ENCODE measurements at regions not wholly inside any gene's neighbourhood (a gene's known extent, or its start where the extent isn't known, plus 50 kb on each side); places are given as distances from the start of the nearest gene placed in this dataset.
"Not testable (repeated sequence)": the region's sequence is repeated elsewhere in the genome, so short reads cannot be mapped to it uniquely, and the experiment has no call there.

GRCh38 chr5:135178476-135179155 lies 144.6 kb upstream of the PITX1 start:
- Mint-ChIP-seq H3K36me3 (ENCODE audit: low read depth) (no peaks in the 10 kb centered on the region), H3K4me3 (ENCODE audit: low read depth) (no peak overlapping the region), H3K27me3 (ENCODE audit: low read depth) (peaks cover 4% of the 10 kb centered on the region), H3K4me1 (ENCODE audit: low read depth) (no peaks in the 10 kb centered on the region), H3K27ac (no peak overlapping the region), H3K9me3 (no peaks in the 10 kb centered on the region)
- DNase-seq (ENCODE audit: low spot score): no peak
- intact Hi-C loops (cut with micrococcal nuclease): no loop called here

- no peak overlapping the region for H3K4me3 Mint-ChIP-seq (ENCODE audit: low read depth)
- DNase-seq (ENCODE audit: low spot score): no peak
- no peaks in the 10 kb centered on the region for H3K9me3 Mint-ChIP-seq
- H3K27ac Mint-ChIP-seq: no peak overlapping the region
- intact Hi-C loops (cut with micrococcal nuclease): no loop called here
- peaks cover 3% of the 10 kb centered on the region for H3K27me3 Mint-ChIP-seq (ENCODE audit: low read depth)
- H3K36me3 Mint-ChIP-seq (ENCODE audit: low read depth): no peaks in the 10 kb centered on the region
- no peaks in the 10 kb centered on the region for H3K4me1 Mint-ChIP-seq (ENCODE audit: low read depth)
Measured at GRCh38 chr5:135177591-135177990, 143.6 kb upstream of the PITX1 start.

DNA sequence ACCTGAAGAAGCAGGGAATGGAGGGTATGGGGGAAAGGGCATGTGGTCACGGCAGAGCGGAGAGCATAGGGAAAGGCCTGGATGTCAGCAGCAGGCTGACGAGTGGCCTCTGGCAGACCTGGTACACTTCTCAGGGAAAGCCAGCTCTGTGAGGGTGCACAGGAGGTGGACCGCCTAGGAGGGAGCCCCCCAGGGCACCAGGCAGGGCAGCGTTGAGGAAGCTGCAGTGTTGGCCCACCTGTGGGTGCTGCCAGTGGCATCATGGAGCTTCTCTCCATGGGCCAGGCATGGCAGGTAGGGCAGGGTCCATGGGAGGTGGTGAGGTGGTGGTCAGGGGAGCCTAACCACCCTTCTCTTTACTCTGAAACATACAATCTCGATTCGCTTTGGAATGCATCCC lies 143.0 kb upstream of the PITX1 start:
- Mint-ChIP-seq H3K9me3 (no peaks in the 10 kb centered on the region), H3K27ac (no peak overlapping the region), H3K27me3 (ENCODE audit: low read depth) (peaks cover 9% of the 10 kb centered on the region), H3K4me1 (ENCODE audit: low read depth) (no peaks in the 10 kb centered on the region), H3K4me3 (ENCODE audit: low read depth) (no peak overlapping the region), H3K36me3 (ENCODE audit: low read depth) (no peaks in the 10 kb centered on the region)
- DNase-seq (ENCODE audit: low spot score): no peak
- intact Hi-C loops (cut with micrococcal nuclease): no loop called here

DNA sequence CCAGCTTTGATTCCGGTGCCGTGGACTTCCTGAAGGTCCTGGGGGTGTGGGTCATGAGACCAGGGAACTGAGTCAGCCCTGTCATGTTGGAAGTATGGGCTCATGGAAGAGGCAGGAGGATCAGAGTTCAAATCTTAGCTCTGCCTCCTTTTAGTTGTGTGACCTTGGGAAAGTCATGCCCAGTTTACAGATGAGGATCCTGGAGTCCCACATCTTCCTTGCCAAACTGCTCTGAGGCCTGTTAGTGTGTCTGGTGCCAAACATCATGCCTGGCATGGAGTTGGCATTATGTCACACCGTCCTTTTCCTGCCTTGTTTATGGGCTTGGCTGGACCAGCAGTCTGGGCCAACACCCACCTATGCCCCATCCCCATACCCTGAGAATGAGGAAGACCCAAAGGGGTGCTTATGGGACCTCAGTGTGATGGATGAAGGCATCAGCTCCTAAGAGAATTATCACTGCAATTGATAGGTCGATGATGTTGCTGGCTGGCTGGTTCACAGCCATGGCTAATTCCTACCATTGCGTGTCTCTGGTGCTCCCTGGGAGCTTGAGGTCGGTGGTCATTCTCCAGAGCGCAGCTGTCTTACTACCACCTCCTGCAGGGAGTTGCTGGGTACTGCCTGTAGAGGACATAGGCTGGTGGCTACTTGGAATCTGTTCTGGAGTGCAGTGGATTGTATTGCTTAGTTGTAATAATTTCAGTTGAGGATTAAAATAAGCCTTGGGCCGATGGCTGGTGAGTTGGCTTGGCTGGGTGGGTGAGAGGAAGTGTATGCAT lies 140.5 kb upstream of the PITX1 start:
- Mint-ChIP-seq H3K9me3 (no peaks in the 10 kb centered on the region), H3K27ac (no peak overlapping the region), H3K36me3 (ENCODE audit: low read depth) (no peaks in the 10 kb centered on the region), H3K27me3 (ENCODE audit: low read depth) (peaks cover 19% of the 10 kb centered on the region), H3K4me1 (ENCODE audit: low read depth) (no peaks in the 10 kb centered on the region), H3K4me3 (ENCODE audit: low read depth) (no peak overlapping the region)
- intact Hi-C loops (cut with micrococcal nuclease): no loop called here
- no peak for DNase-seq (ENCODE audit: low spot score)

- intact Hi-C loops (cut with micrococcal nuclease): no loop called here
- no peaks in the 10 kb centered on the region for H3K9me3 Mint-ChIP-seq
- no peak for DNase-seq (ENCODE audit: low spot score)
- no peaks in the 10 kb centered on the region for H3K36me3 Mint-ChIP-seq (ENCODE audit: low read depth)
- H3K27me3 Mint-ChIP-seq (ENCODE audit: low read depth): peaks cover 20% of the 10 kb centered on the region
- H3K27ac Mint-ChIP-seq: no peak overlapping the region
- no peaks in the 10 kb centered on the region for H3K4me1 Mint-ChIP-seq (ENCODE audit: low read depth)
- no peak overlapping the region for H3K4me3 Mint-ChIP-seq (ENCODE audit: low read depth)
Measured at GRCh38 chr5:135173662-135174290, 139.7 kb upstream of the PITX1 start.

DNA sequence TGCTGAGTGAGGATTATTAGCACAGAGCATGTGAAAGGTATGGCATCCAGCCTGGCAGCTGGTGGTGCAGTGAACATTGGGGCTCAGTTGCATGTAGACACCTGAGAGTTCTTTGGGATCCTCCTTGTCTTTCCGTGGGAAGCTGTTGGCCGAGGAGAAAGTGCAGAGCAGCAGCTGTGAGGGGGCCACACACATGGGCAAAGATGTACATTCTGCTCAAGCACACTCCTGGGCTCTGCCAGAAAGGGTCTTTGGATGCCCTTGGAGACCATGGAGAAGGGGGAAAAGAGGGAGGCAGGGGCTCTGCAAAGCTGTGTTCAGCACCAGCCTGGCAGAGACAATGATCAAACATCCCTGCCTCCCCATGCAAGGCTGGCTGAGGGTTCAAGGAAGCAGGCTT lies 138.7 kb upstream of the PITX1 start:
- intact Hi-C loops (cut with micrococcal nuclease): no loop called here
- no peak overlapping the region for H3K4me3 Mint-ChIP-seq (ENCODE audit: low read depth)
- H3K9me3 Mint-ChIP-seq: no peaks in the 10 kb centered on the region
- no peak overlapping the region for H3K27ac Mint-ChIP-seq
- DNase-seq (ENCODE audit: low spot score): no peak
- no peaks in the 10 kb centered on the region for H3K36me3 Mint-ChIP-seq (ENCODE audit: low read depth)
- H3K4me1 Mint-ChIP-seq (ENCODE audit: low read depth): no peaks in the 10 kb centered on the region
- peaks cover 27% of the 10 kb centered on the region for H3K27me3 Mint-ChIP-seq (ENCODE audit: low read depth)

GRCh38 chr5:135171336-135171735 lies 137.3 kb upstream of the PITX1 start:
- intact Hi-C loops (cut with micrococcal nuclease): no loop called here
- H3K27me3 Mint-ChIP-seq (ENCODE audit: low read depth): peaks cover 33% of the 10 kb centered on the region
- no peaks in the 10 kb centered on the region for H3K36me3 Mint-ChIP-seq (ENCODE audit: low read depth)
- no peak for DNase-seq (ENCODE audit: low spot score)
- no peaks in the 10 kb centered on the region for H3K9me3 Mint-ChIP-seq
- H3K27ac Mint-ChIP-seq: no peak overlapping the region
- no peak overlapping the region for H3K4me3 Mint-ChIP-seq (ENCODE audit: low read depth)
- no peaks in the 10 kb centered on the region for H3K4me1 Mint-ChIP-seq (ENCODE audit: low read depth)

DNA sequence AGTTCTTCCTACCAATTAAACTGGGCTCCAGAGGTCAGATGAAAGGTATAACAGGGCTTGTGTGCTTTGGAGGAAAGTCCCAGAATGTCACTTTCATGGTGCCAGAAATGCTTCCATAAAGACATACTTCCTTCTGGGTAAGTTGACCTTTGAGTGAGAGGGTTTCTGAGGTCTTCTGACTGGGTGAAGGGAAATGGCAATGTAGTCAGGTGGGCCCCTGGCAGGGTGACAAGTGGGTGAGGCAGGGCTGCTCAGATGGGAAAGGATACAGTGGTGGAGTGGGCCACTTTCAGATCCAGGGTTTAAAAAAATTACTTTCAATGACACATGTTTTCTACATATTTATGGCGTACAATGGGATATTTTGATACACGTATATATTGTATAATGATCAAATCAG lies 136.5 kb upstream of the PITX1 start:
- no peak overlapping the region for H3K4me3 Mint-ChIP-seq (ENCODE audit: low read depth)
- no peak overlapping the region for H3K27ac Mint-ChIP-seq
- no peaks in the 10 kb centered on the region for H3K4me1 Mint-ChIP-seq (ENCODE audit: low read depth)
- H3K27me3 Mint-ChIP-seq (ENCODE audit: low read depth): peaks cover 33% of the 10 kb centered on the region
- DNase-seq (ENCODE audit: low spot score): no peak
- intact Hi-C loops (cut with micrococcal nuclease): no loop called here
- no peaks in the 10 kb centered on the region for H3K36me3 Mint-ChIP-seq (ENCODE audit: low read depth)
- no peaks in the 10 kb centered on the region for H3K9me3 Mint-ChIP-seq

DNA sequence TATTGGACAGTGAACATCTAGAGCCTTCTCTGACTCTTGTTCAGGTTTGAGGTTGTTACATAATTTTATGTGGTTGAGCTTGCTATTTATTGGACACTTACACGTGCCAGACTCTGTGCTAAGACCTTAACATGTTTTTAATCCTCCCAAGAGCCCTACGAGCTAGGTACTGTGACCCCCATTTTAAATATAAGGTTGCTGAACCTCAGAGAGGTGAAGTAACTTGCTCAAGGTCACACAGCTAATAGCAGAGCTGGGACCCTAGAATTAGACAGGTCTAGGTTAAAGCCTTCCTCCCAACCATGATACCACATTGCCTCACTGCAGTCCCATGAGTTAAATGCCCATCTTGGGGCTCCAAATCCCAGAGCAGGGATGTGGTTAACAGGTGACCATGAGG lies 135.7 kb upstream of the PITX1 start:
- H3K4me3 Mint-ChIP-seq (ENCODE audit: low read depth): no peak overlapping the region
- no peak for DNase-seq (ENCODE audit: low spot score)
- no peaks in the 10 kb centered on the region for H3K9me3 Mint-ChIP-seq
- H3K27me3 Mint-ChIP-seq (ENCODE audit: low read depth): peaks cover 33% of the 10 kb centered on the region
- no peaks in the 10 kb centered on the region for H3K4me1 Mint-ChIP-seq (ENCODE audit: low read depth)
- H3K36me3 Mint-ChIP-seq (ENCODE audit: low read depth): no peaks in the 10 kb centered on the region
- H3K27ac Mint-ChIP-seq: no peak overlapping the region
- intact Hi-C loops (cut with micrococcal nuclease): no loop called here

GRCh38 chr5:135167634-135168033 lies 133.6 kb upstream of the PITX1 start:
- Mint-ChIP-seq H3K4me3 (ENCODE audit: low read depth) (no peak overlapping the region), H3K4me1 (ENCODE audit: low read depth) (no peaks in the 10 kb centered on the region)

GRCh38 chr5:135164873-135165614 lies 131.0 kb upstream of the PITX1 start:
- H3K4me3 Mint-ChIP-seq (ENCODE audit: low read depth); DNase-seq (ENCODE audit: low spot score); H3K36me3 Mint-ChIP-seq (ENCODE audit: low read depth); intact Hi-C loops (cut with micrococcal nuclease); H3K9me3 Mint-ChIP-seq; H3K27ac Mint-ChIP-seq; H3K4me1 Mint-ChIP-seq (ENCODE audit: low read depth): not testable (repeated sequence)
- H3K27me3 Mint-ChIP-seq (ENCODE audit: low read depth): peaks cover 23% of the 10 kb centered on the region

More at GRCh38 chr5:135167634-135168033, 133.6 kb upstream of the PITX1 start:
- DNase-seq (ENCODE audit: low spot score): no peak
- Mint-ChIP-seq H3K36me3 (ENCODE audit: low read depth) (no peaks in the 10 kb centered on the region), H3K27ac (no peak overlapping the region), H3K9me3 (no peaks in the 10 kb centered on the region), H3K27me3 (ENCODE audit: low read depth) (peaks cover 30% of the 10 kb centered on the region)
- intact Hi-C loops (cut with micrococcal nuclease): no loop called here

GRCh38 chr5:135163964-135164363 lies 129.9 kb upstream of the PITX1 start:
- Mint-ChIP-seq H3K27me3 (ENCODE audit: low read depth) (peaks cover 24% of the 10 kb centered on the region), H3K27ac (no peak overlapping the region), H3K36me3 (ENCODE audit: low read depth) (no peaks in the 10 kb centered on the region), H3K9me3 (peaks cover 4% of the 10 kb centered on the region), H3K4me1 (ENCODE audit: low read depth) (no peaks in the 10 kb centered on the region), H3K4me3 (ENCODE audit: low read depth) (no peak overlapping the region)
- intact Hi-C loops (cut with micrococcal nuclease): no loop called here
- DNase-seq (ENCODE audit: low spot score): no peak

DNA sequence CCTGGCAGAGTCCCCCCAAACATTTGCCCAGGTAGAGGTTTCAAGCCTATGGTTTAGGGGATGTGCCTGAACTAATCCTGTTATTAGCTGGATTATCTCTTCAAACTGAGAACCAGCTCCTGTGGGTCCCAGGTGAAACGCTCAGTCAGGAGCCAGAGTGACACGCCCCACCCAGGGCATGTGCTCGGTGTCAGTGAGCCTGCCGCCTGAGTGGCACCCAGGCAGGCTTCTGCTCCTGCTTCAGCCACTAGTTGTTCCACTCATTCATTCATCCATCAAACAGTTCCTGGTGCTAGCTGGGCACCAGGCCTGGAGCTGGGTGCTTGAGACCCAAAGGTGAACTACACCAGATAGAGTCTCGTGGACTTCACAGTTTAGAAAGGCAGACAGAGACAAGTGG lies 129.4 kb upstream of the PITX1 start:
- Mint-ChIP-seq H3K9me3 (peaks cover 10% of the 10 kb centered on the region), H3K27me3 (ENCODE audit: low read depth) (peaks cover 21% of the 10 kb centered on the region), H3K4me3 (ENCODE audit: low read depth) (no peak overlapping the region), H3K4me1 (ENCODE audit: low read depth) (no peaks in the 10 kb centered on the region), H3K36me3 (ENCODE audit: low read depth) (no peaks in the 10 kb centered on the region), H3K27ac (no peak overlapping the region)
- DNase-seq (ENCODE audit: low spot score): no peak
- intact Hi-C loops (cut with micrococcal nuclease): no loop called here

Data from activated T-helper 2 cell treated with anti-CD3 and anti-CD28 coated beads, Interferon-gamma antibody, Interleukin-2, Interleukin-4, amounts not matched to agents 10 μg/mL and 5 μg/mL and 100 μg/mL, durations not matched to agents 14 hours and 24 hours and 36 hours (primary cell).